ENCODE measurements at regions not wholly inside any gene's neighbourhood (a gene's known extent, or its start where the extent isn't known, plus 50 kb on each side); places are given as distances from the start of the nearest gene placed in this dataset.
"Not testable (repeated sequence)": the region's sequence is repeated elsewhere in the genome, so short reads cannot be mapped to it uniquely, and the experiment has no call there.

- H3K36me3 Mint-ChIP-seq; H3K4me1 ChIP-seq (ENCODE audit: control insufficient read depth in 2 of 2, insufficient read depth in 2 of 2, low read length in 2 of 2); H3K9me3 ChIP-seq (ENCODE audit: control insufficient read depth in 2 of 3, low read length in 3 of 3); H3K27me3 ChIP-seq (ENCODE audit: control insufficient read depth in 2 of 2, insufficient read depth in 2 of 2, low read length in 2 of 2); H3K4me3 ChIP-seq (ENCODE audit: low read length); DNase-seq; POLR2A ChIA-PET; H3K4me1 Mint-ChIP-seq; H3K27ac ChIP-seq (ENCODE audit: low read depth, low read length); H3K36me3 ChIP-seq (ENCODE audit: control insufficient read depth in 2 of 3, insufficient read depth in 3 of 3, low read length in 3 of 3); H3K27ac Mint-ChIP-seq; ATAC-seq; intact Hi-C loops (cut with micrococcal nuclease); CTCF ChIA-PET; H3K4me3 Mint-ChIP-seq: not testable (repeated sequence)
- H3K27me3 Mint-ChIP-seq = peaks cover 1 to 34% (median 19%) of the 10 kb centered on the region in 5 donors
- H3K9me3 Mint-ChIP-seq = peaks cover 0 to 13% (median 5%) of the 10 kb centered on the region in 11 donors
Measured at GRCh38 chr16:22722551-22723541, 91.1 kb upstream of the HS3ST2 start.

DNA sequence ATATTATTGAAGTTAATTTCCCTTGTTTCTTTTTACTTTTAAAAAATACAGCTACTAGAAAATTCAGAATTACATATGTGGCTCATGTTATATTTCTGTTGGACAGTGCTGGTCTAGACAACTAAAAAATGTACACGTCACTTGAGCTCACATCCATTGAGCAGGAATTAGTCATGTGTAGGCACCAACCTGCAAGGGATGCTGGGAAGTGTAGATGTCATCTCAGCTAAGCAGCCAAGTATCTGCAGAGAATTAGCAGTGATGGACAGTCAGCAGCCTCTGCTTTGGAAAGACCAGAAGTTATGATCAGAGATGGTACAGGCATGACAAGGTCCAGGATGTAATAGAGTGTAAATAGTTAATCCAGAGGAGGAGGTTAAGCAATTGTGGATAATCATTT is 87.1 kb upstream of the HS3ST2 start:
- H3K9me3 ChIP-seq (ENCODE audit: control insufficient read depth in 2 of 3, low read length in 3 of 3) = no peaks in the 10 kb centered on the region
- POLR2A ChIA-PET = no interaction called here
- no peaks in the 10 kb centered on the region for H3K27me3 ChIP-seq (ENCODE audit: control insufficient read depth in 2 of 2, insufficient read depth in 2 of 2, low read length in 2 of 2)
- H3K36me3 ChIP-seq (ENCODE audit: control insufficient read depth in 2 of 3, insufficient read depth in 3 of 3, low read length in 3 of 3) = no peaks in the 10 kb centered on the region
- no peaks in the 10 kb centered on the region for H3K4me1 ChIP-seq (ENCODE audit: control insufficient read depth in 2 of 2, insufficient read depth in 2 of 2, low read length in 2 of 2)
- no peak overlapping the region for H3K27ac ChIP-seq (ENCODE audit: low read depth, low read length)
- no peak overlapping the region for H3K27ac Mint-ChIP-seq
- DNase-seq = no peak
- H3K4me3 Mint-ChIP-seq = no peak overlapping the region
- ATAC-seq = no peak
- peaks cover 2 to 21% (median 13%) of the 10 kb centered on the region in 5 donors for H3K27me3 Mint-ChIP-seq
- CTCF ChIA-PET = no interaction called here
- intact Hi-C loops (cut with micrococcal nuclease) = no loop called here
- H3K36me3 Mint-ChIP-seq = no peaks in the 10 kb centered on the region
- H3K4me1 Mint-ChIP-seq = no peaks in the 10 kb centered on the region
- H3K9me3 Mint-ChIP-seq = peaks cover 0 to 1% (median 0%) of the 10 kb centered on the region in 11 donors
- no peak overlapping the region for H3K4me3 ChIP-seq (ENCODE audit: low read length)

GRCh38 chr16:22727285-22728166 is 86.4 kb upstream of the HS3ST2 start:
- Histone ChIP-seq H3K4me1 (ENCODE audit: control insufficient read depth in 2 of 2, insufficient read depth in 2 of 2, low read length in 2 of 2) (no peaks in the 10 kb centered on the region), H3K9me3 (ENCODE audit: control insufficient read depth in 2 of 3, low read length in 3 of 3) (no peaks in the 10 kb centered on the region), H3K4me3 (ENCODE audit: low read length) (no peak overlapping the region), H3K27me3 (ENCODE audit: control insufficient read depth in 2 of 2, insufficient read depth in 2 of 2, low read length in 2 of 2) (no peaks in the 10 kb centered on the region), H3K36me3 (ENCODE audit: control insufficient read depth in 2 of 3, insufficient read depth in 3 of 3, low read length in 3 of 3) (no peaks in the 10 kb centered on the region), H3K27ac (ENCODE audit: low read depth, low read length) (no peak overlapping the region)
- no peak for ATAC-seq
- H3K36me3 Mint-ChIP-seq = no peaks in the 10 kb centered on the region
- intact Hi-C loops (cut with micrococcal nuclease) = no loop called here
- H3K27ac Mint-ChIP-seq = no peak overlapping the region
- DNase-seq = no peak
- no peaks in the 10 kb centered on the region for H3K4me1 Mint-ChIP-seq
- POLR2A ChIA-PET = no interaction called here
- peaks cover 4 to 23% (median 13%) of the 10 kb centered on the region in 5 donors for H3K27me3 Mint-ChIP-seq
- no peak overlapping the region for H3K4me3 Mint-ChIP-seq
- peaks cover 0 to 1% (median 0%) of the 10 kb centered on the region in 11 donors for H3K9me3 Mint-ChIP-seq
- CTCF ChIA-PET = no interaction called here

DNA sequence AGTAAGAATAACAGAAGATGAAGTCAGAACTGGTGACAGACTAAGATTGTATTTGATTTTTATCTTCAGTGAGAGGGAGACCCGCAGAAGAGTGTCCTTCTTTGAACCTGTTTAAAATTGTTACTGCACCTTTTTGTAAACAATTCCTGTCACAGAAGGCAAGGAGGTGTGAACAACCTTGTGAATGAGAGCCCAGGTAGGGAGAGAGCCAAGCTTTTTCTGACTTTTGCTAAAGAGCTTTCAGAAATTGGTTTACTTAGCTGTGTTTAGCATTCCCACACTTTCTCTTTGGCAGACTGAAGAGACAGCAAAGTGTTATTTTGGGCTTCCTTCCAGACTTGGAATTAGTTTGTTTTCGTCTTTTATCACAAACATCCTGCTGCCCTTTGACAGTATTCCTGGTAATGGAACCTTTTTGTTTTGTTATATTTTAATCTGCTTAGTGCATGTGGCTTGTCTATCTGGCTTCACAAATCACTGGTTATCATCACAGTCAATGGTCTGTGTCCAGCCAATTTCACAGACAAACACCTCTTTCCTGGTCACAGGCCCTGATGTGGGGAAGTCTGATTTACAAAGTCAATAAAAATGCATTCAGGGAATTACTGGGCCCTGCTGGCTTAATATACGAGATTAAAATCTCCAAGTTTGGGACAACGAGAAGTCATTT is 85.7 kb upstream of the HS3ST2 start:
- H3K36me3 Mint-ChIP-seq = no peaks in the 10 kb centered on the region
- Histone ChIP-seq H3K4me3 (ENCODE audit: low read length) (no peak overlapping the region), H3K9me3 (ENCODE audit: control insufficient read depth in 2 of 3, low read length in 3 of 3) (no peaks in the 10 kb centered on the region), H3K27me3 (ENCODE audit: control insufficient read depth in 2 of 2, insufficient read depth in 2 of 2, low read length in 2 of 2) (no peaks in the 10 kb centered on the region), H3K36me3 (ENCODE audit: control insufficient read depth in 2 of 3, insufficient read depth in 3 of 3, low read length in 3 of 3) (no peaks in the 10 kb centered on the region), H3K27ac (ENCODE audit: low read depth, low read length) (no peak overlapping the region), H3K4me1 (ENCODE audit: control insufficient read depth in 2 of 2, insufficient read depth in 2 of 2, low read length in 2 of 2) (no peaks in the 10 kb centered on the region)
- POLR2A ChIA-PET = no interaction called here
- no peak overlapping the region for H3K4me3 Mint-ChIP-seq
- DNase-seq = no peak
- intact Hi-C loops (cut with micrococcal nuclease) = no loop called here
- no peak for ATAC-seq
- peaks cover 4 to 25% (median 13%) of the 10 kb centered on the region in 5 donors for H3K27me3 Mint-ChIP-seq
- H3K27ac Mint-ChIP-seq = no peak overlapping the region
- H3K9me3 Mint-ChIP-seq = peaks cover 0 to 1% (median 0%) of the 10 kb centered on the region in 11 donors
- no peaks in the 10 kb centered on the region for H3K4me1 Mint-ChIP-seq
- CTCF ChIA-PET = no interaction called here

GRCh38 chr16:22732400-22732799 is 81.6 kb upstream of the HS3ST2 start:
- Histone ChIP-seq H3K36me3 (ENCODE audit: control insufficient read depth in 2 of 3, insufficient read depth in 3 of 3, low read length in 3 of 3) (no peaks in the 10 kb centered on the region), H3K9me3 (ENCODE audit: control insufficient read depth in 2 of 3, low read length in 3 of 3) (no peaks in the 10 kb centered on the region), H3K4me1 (ENCODE audit: control insufficient read depth in 2 of 2, insufficient read depth in 2 of 2, low read length in 2 of 2) (no peaks in the 10 kb centered on the region), H3K4me3 (ENCODE audit: low read length) (no peak overlapping the region), H3K27ac (ENCODE audit: low read depth, low read length) (no peak overlapping the region), H3K27me3 (ENCODE audit: control insufficient read depth in 2 of 2, insufficient read depth in 2 of 2, low read length in 2 of 2) (no peaks in the 10 kb centered on the region)
- H3K4me3 Mint-ChIP-seq = no peak overlapping the region
- ChIA-PET POLR2A (no interaction called here), CTCF (no interaction called here)
- intact Hi-C loops (cut with micrococcal nuclease) = no loop called here
- H3K36me3 Mint-ChIP-seq = no peaks in the 10 kb centered on the region
- no peaks in the 10 kb centered on the region for H3K9me3 Mint-ChIP-seq
- DNase-seq = no peak
- H3K27me3 Mint-ChIP-seq = peaks cover 4 to 39% (median 11%) of the 10 kb centered on the region in 5 donors
- no peaks in the 10 kb centered on the region for H3K4me1 Mint-ChIP-seq
- no peak for ATAC-seq
- no peak overlapping the region for H3K27ac Mint-ChIP-seq

DNA sequence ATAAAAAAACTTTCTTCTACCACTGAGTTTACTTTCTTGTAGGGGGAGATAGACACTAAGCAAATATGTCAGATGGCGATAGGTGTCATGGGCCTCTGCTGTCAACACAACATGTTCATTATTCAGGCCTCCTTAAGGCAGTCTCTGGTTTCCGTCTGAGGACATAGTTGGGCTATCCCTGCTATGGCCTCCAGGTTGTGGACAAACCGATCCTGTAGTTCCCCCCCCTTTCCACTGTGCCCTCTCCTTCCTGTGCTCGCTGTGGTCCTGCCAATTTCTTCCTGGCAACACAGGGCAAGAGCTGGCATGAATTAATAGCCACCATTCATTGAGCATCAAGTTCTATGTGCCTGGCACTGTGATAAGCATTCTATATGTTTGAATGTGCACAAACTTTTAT is 81.0 kb upstream of the HS3ST2 start:
- intact Hi-C loops (cut with micrococcal nuclease) = no loop called here
- Mint-ChIP-seq H3K4me1 (no peaks in the 10 kb centered on the region), H3K27ac (no peak overlapping the region), H3K36me3 (no peaks in the 10 kb centered on the region), H3K27me3 (peaks cover 2 to 41% (median 11%) of the 10 kb centered on the region in 5 donors), H3K9me3 (no peaks in the 10 kb centered on the region), H3K4me3 (no peak overlapping the region)
- no peaks in the 10 kb centered on the region for H3K4me1 ChIP-seq (ENCODE audit: control insufficient read depth in 2 of 2, insufficient read depth in 2 of 2, low read length in 2 of 2)
- H3K36me3 ChIP-seq (ENCODE audit: control insufficient read depth in 2 of 3, insufficient read depth in 3 of 3, low read length in 3 of 3) = no peaks in the 10 kb centered on the region
- no peak for DNase-seq
- H3K4me3 ChIP-seq (ENCODE audit: low read length) = no peak overlapping the region
- no peak overlapping the region for H3K27ac ChIP-seq (ENCODE audit: low read depth, low read length)
- POLR2A ChIA-PET = no interaction called here
- CTCF ChIA-PET = no interaction called here
- no peaks in the 10 kb centered on the region for H3K27me3 ChIP-seq (ENCODE audit: control insufficient read depth in 2 of 2, insufficient read depth in 2 of 2, low read length in 2 of 2)
- H3K9me3 ChIP-seq (ENCODE audit: control insufficient read depth in 2 of 3, low read length in 3 of 3) = no peaks in the 10 kb centered on the region
- no peak for ATAC-seq

All from naive thymus-derived CD4-positive, alpha-beta T cell (primary cell).